GM18909 (cell line): ENCODE measurements at regions not wholly inside any gene's neighbourhood (a gene's known extent, or its start where the extent isn't known, plus 50 kb on each side); places are given as distances from the start of the nearest gene placed in this dataset.
"Not testable (repeated sequence)": the region's sequence is repeated elsewhere in the genome, so short reads cannot be mapped to it uniquely, and the experiment has no call there.

ENCODE experiments used
- ATAC-seq: cut with Tn5 transposase; IDR thresholded peaks from one replicate; pipeline ENCODE4 v1.9.1; 2021; ENCODE audit warnings: mild to moderate bottlenecking; ENCODE audit not compliant: unreplicated experiment, poor library complexity

GRCh38 chr9:32882705-32883104 lies 99.4 kb downstream of the TMEM215 start:
- ATAC-seq = no peak

- no peak for ATAC-seq
Measured at GRCh38 chr9:32884482-32884881, 101.1 kb downstream of the TMEM215 start.

- ATAC-seq = no peak
Measured at GRCh38 chr9:32886021-32886420, 102.7 kb downstream of the TMEM215 start.

GRCh38 chr9:32894485-32894884 lies 106.9 kb downstream of the APTX start:
- not testable (repeated sequence) for ATAC-seq

- ATAC-seq = no peak
Measured at GRCh38 chr9:32899181-32899580, 102.2 kb downstream of the APTX start.

GRCh38 chr9:32899761-32900160 lies 101.7 kb downstream of the APTX start:
- ATAC-seq = no peak

- ATAC-seq = peak; percentile 95
Measured at GRCh38 chr9:32906213-32906612, 95.2 kb downstream of the APTX start.

GRCh38 chr9:32915802-32916201 lies 85.6 kb downstream of the APTX start:
- ATAC-seq = no peak

- no peak for ATAC-seq
Measured at GRCh38 chr9:32918628-32919027, 82.8 kb downstream of the APTX start.
